Loucy (cell line): ENCODE measurements at regions not wholly inside any gene's neighbourhood (a gene's known extent, or its start where the extent isn't known, plus 50 kb on each side); places are given as distances from the start of the nearest gene placed in this dataset.

Experiments
- H2AFZ ChIP-seq: fragments of 200-600 bp; sonication (generic); 2 replicates; pipeline ENCODE4 v1.6.0; 2016; ENCODE audit warnings: antibody characterized with exemption, mild to moderate bottlenecking, low read length, moderate library complexity
- H3F3A ChIP-seq: fragments of 200-600 bp; 2 replicates; pipeline ENCODE4 v1.6.0; 2016; ENCODE audit warnings: antibody characterized with exemption, low read depth, mild to moderate bottlenecking
- H3K27me3 ChIP-seq: fragments of 200-600 bp; sonication (generic); 2 replicates; pipeline ENCODE4 v1.6.1; 2014; ENCODE audit warnings: low read length, mild to moderate bottlenecking; ENCODE audit not compliant: insufficient read depth, poor library complexity, severe bottlenecking
- H3K36me3 ChIP-seq: fragments of 200-600 bp; sonication (generic); 2 replicates; pipeline ENCODE4 v1.6.1; 2016; ENCODE audit warnings: low read length; ENCODE audit not compliant: insufficient read depth
- H3K4me1 ChIP-seq: fragments of 200-600 bp; sonication (generic); 2 replicates; pipeline ENCODE4 v1.5.1; 2014; ENCODE audit warnings: low read length, mild to moderate bottlenecking; ENCODE audit not compliant: insufficient read depth, poor library complexity, severe bottlenecking
- H3K4me2 ChIP-seq: fragments of 200-600 bp; sonication (generic); 2 replicates; pipeline ENCODE4 v1.6.0; 2014; ENCODE audit warnings: antibody characterized with exemption, low read length, low read depth, mild to moderate bottlenecking; ENCODE audit not compliant: poor library complexity, severe bottlenecking
- H3K4me3 ChIP-seq: fragments of 200-600 bp; sonication (generic); 2 replicates; pipeline ENCODE4 v1.5.1; 2014; ENCODE audit warnings: low read length, mild to moderate bottlenecking, mixed read lengths; ENCODE audit not compliant: poor library complexity, severe bottlenecking
- H3K79me2 ChIP-seq: fragments of 200-600 bp; sonication (generic); 2 replicates; pipeline ENCODE4 v1.6.1; 2014; ENCODE audit warnings: low read length; ENCODE audit not compliant: insufficient read depth
- H3K9ac ChIP-seq: fragments of 200-600 bp; sonication (generic); 2 replicates; pipeline ENCODE4 v1.6.0; 2014; ENCODE audit warnings: mild to moderate bottlenecking, low read depth, low read length, moderate library complexity; ENCODE audit not compliant: poor library complexity, severe bottlenecking
- H3K9me2 ChIP-seq: fragments of 200-600 bp; sonication (generic); replicated peaks from 2 replicates; pipeline ENCODE4 v1.6.1; 2016; ENCODE audit warnings: low read depth, low read length, mixed read lengths
- H3K9me3 ChIP-seq: fragments of 200-600 bp; sonication (generic); 2 replicates; pipeline ENCODE4 v1.6.1; 2014; ENCODE audit warnings: mild to moderate bottlenecking, antibody characterized with exemption, low read length, low read depth; ENCODE audit not compliant: insufficient read depth
- H4K20me1 ChIP-seq: fragments of 200-600 bp; sonication (generic); 2 replicates; pipeline ENCODE4 v1.6.0; 2014; ENCODE audit warnings: antibody characterized with exemption, low read length, mild to moderate bottlenecking; ENCODE audit not compliant: insufficient read depth, poor library complexity, severe bottlenecking
- EZH2phosphoT487 ChIP-seq: fragments of 200-600 bp; IDR thresholded peaks from 2 replicates; pipeline ENCODE4 v1.6.1; 2018; ENCODE audit warnings: antibody characterized with exemption, mild to moderate bottlenecking, moderate library complexity, borderline replicate concordance
- TF ChIP-seq, protein P1 (sequence below): fragments of 200-600 bp; sonication (generic); conservative IDR thresholded peaks from 2 replicates; pipeline ENCODE4 v1.5.1; 2014; ENCODE audit warnings: mild to moderate bottlenecking, antibody characterized with exemption, low read length

- Histone ChIP-seq H3K4me2 (no peak overlapping the region), H2AFZ (no peak overlapping the region), H3K4me3 (no peak overlapping the region)
Measured at GRCh38 chr5:125813221-125813974, 609.8 kb upstream of the GRAMD2B start.

GRCh38 chr5:125814119-125814518 is 609.1 kb upstream of the GRAMD2B start:
- Histone ChIP-seq H2AFZ (no peak overlapping the region), H3K9me3 (no peaks in the 10 kb centered on the region), H3K36me3 (no peaks in the 10 kb centered on the region), H4K20me1 (no peaks in the 10 kb centered on the region), H3K4me1 (no peaks in the 10 kb centered on the region), H3K27me3 (no peaks in the 10 kb centered on the region), H3K9ac (no peak overlapping the region), H3K79me2 (no peaks in the 10 kb centered on the region), H3K4me3 (no peak overlapping the region), H3K4me2 (no peak overlapping the region), H3F3A (no peaks in the 10 kb centered on the region), H3K9me2 (no peaks in the 10 kb centered on the region)
- TF ChIP-seq EZH2phosphoT487 = no peak
- TF ChIP-seq, protein P1, sequence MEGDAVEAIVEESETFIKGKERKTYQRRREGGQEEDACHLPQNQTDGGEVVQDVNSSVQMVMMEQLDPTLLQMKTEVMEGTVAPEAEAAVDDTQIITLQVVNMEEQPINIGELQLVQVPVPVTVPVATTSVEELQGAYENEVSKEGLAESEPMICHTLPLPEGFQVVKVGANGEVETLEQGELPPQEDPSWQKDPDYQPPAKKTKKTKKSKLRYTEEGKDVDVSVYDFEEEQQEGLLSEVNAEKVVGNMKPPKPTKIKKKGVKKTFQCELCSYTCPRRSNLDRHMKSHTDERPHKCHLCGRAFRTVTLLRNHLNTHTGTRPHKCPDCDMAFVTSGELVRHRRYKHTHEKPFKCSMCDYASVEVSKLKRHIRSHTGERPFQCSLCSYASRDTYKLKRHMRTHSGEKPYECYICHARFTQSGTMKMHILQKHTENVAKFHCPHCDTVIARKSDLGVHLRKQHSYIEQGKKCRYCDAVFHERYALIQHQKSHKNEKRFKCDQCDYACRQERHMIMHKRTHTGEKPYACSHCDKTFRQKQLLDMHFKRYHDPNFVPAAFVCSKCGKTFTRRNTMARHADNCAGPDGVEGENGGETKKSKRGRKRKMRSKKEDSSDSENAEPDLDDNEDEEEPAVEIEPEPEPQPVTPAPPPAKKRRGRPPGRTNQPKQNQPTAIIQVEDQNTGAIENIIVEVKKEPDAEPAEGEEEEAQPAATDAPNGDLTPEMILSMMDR = no peak

More at GRCh38 chr5:125813221-125813974, 609.8 kb upstream of the GRAMD2B start:
- Histone ChIP-seq H3K9ac (no peak overlapping the region), H3K4me1 (no peaks in the 10 kb centered on the region), H3F3A (no peaks in the 10 kb centered on the region), H3K36me3 (no peaks in the 10 kb centered on the region), H3K9me2 (no peaks in the 10 kb centered on the region), H3K9me3 (no peaks in the 10 kb centered on the region), H4K20me1 (no peaks in the 10 kb centered on the region), H3K27me3 (no peaks in the 10 kb centered on the region), H3K79me2 (no peaks in the 10 kb centered on the region)
- TF ChIP-seq, protein P1 = no peak
- no peak for TF ChIP-seq EZH2phosphoT487

DNA sequence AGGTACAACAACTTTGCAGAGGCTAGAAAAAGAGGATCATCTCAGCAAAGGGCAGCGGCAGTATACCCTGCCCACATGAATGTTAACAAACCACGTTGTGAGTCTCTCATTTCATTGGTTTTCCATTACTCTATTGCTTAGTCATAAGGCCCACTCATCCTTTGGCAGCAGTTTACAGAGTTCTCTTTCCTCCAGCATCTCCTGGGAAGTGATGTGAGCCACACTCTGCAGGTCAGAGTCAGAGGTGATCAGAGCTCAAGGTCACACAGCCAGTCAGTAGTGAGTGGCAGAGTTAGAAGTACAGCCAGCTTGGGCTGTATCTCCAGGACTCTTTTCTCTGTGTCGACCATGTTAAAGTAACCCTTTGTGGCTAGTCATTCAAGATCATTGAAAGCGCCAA is 599.6 kb upstream of the GRAMD2B start:
- H3K4me3 ChIP-seq = no peak overlapping the region
- no peaks in the 10 kb centered on the region for H3K36me3 ChIP-seq
- H3K9ac ChIP-seq = no peak overlapping the region
- no peaks in the 10 kb centered on the region for H3K9me2 ChIP-seq
- H3K9me3 ChIP-seq = no peaks in the 10 kb centered on the region
- H3K4me1 ChIP-seq = no peaks in the 10 kb centered on the region
- no peaks in the 10 kb centered on the region for H3K79me2 ChIP-seq
- no peak overlapping the region for H3K4me2 ChIP-seq
- no peaks in the 10 kb centered on the region for H4K20me1 ChIP-seq
- no peaks in the 10 kb centered on the region for H3K27me3 ChIP-seq
- H2AFZ ChIP-seq = no peak overlapping the region
- H3F3A ChIP-seq = no peaks in the 10 kb centered on the region
- TF ChIP-seq, protein P1 = no peak
- no peak for TF ChIP-seq EZH2phosphoT487
